WTC11 (cell line): ENCODE measurements at regions not wholly inside any gene's neighbourhood (a gene's known extent, or its start where the extent isn't known, plus 50 kb on each side); places are given as distances from the start of the nearest gene placed in this dataset.

Experiments
- ATAC-seq: fragments of 200-7000 bp; cut with Tn5 transposase; 2 replicates; pipeline ENCODE4 v1.10.0; 2021; ENCODE audit warnings: mild to moderate bottlenecking, moderate library complexity
- CTCF ChIA-PET: fragments of 300-600 bp; sonication (Branson Sonifier 250); formaldehyde crosslinking; loops from one replicate; lab custom pipeline; 2021; ENCODE audit warnings: antibody characterized with exemption; lab: Charles Lee
- POLR2A ChIA-PET: fragments of 350-600 bp; sonication (Branson Sonifier 250); formaldehyde crosslinking; loops from one replicate; lab custom pipeline; 2021; ENCODE audit warnings: antibody characterized with exemption; lab: Charles Lee
- DNase-seq: peaks from one replicate; pipeline ENCODE4 v3.0.0; 2021; ENCODE audit warnings: low spot score
- H3K27ac Mint-ChIP-seq: 2 replicates; pipeline ENCODE4 v1.8.0; 2021; ENCODE audit warnings: mixed read lengths
- H3K27me3 Mint-ChIP-seq: 2 replicates; pipeline ENCODE4 v1.8.0; 2021; ENCODE audit warnings: low read depth, mild to moderate bottlenecking, moderate library complexity, mixed read lengths
- H3K36me3 Mint-ChIP-seq: 2 replicates; pipeline ENCODE4 v1.8.0; 2021; ENCODE audit warnings: mixed read lengths
- H3K4me1 Mint-ChIP-seq: 2 replicates; pipeline ENCODE4 v1.8.0; 2022; ENCODE audit warnings: mixed read lengths
- H3K4me3 Mint-ChIP-seq: 2 replicates; pipeline ENCODE4 v1.8.0; 2021; ENCODE audit warnings: mild to moderate bottlenecking, moderate library complexity, mixed read lengths
- H3K9me3 Mint-ChIP-seq: 2 replicates; pipeline ENCODE4 v1.8.0; 2021; ENCODE audit warnings: mixed read lengths
- CBFB ChIP-seq: sonication (generic); formaldehyde crosslinking; IDR thresholded peaks from 2 replicates; pipeline ENCODE4 v1.8.1; 2022; ENCODE audit warnings: mild to moderate bottlenecking, low read depth, missing genetic modification reagents
- EMX1 ChIP-seq: fragments of 250-450 bp; sonication (Bioruptor Pico); IDR thresholded peaks from 2 replicates; pipeline ENCODE4 v1.8.0; 2021; ENCODE audit warnings: mild to moderate bottlenecking
- HMGA2 ChIP-seq: fragments of 250-450 bp; sonication (Bioruptor Pico); IDR thresholded peaks from 2 replicates; pipeline ENCODE4 v1.4.0; 2021; ENCODE audit warnings: mild to moderate bottlenecking, moderate library complexity
- MYBL2 ChIP-seq: sonication (generic); formaldehyde crosslinking; IDR thresholded peaks from 2 replicates; pipeline ENCODE4 v1.8.1; 2023; ENCODE audit warnings: mild to moderate bottlenecking, moderate library complexity, missing genetic modification reagents
- NFATC4 ChIP-seq: fragments of 250-450 bp; sonication (Bioruptor Pico); IDR thresholded peaks from 2 replicates; pipeline ENCODE4 v1.9.0; 2021; ENCODE audit warnings: mild to moderate bottlenecking
- NR1H2 ChIP-seq: sonication (generic); formaldehyde crosslinking; IDR thresholded peaks from 2 replicates; pipeline ENCODE4 v1.9.0; 2021; ENCODE audit warnings: mild to moderate bottlenecking, moderate library complexity, missing genetic modification reagents
- NR2C2 ChIP-seq: sonication (generic); formaldehyde crosslinking; IDR thresholded peaks from 2 replicates; pipeline ENCODE4 v1.8.0; 2022; ENCODE audit warnings: mild to moderate bottlenecking, missing genetic modification reagents
- PRRX2 ChIP-seq: fragments of 250-450 bp; sonication (Bioruptor Pico); IDR thresholded peaks from 2 replicates; pipeline ENCODE4 v1.8.0; 2021; ENCODE audit warnings: mild to moderate bottlenecking
- TCF7 ChIP-seq: sonication (generic); formaldehyde crosslinking; IDR thresholded peaks from 2 replicates; pipeline ENCODE4 v1.8.0; 2022; ENCODE audit warnings: mild to moderate bottlenecking, low read depth, missing genetic modification reagents, moderate library complexity
- ZNF138 ChIP-seq: sonication (generic); formaldehyde crosslinking; conservative IDR thresholded peaks from 2 replicates; pipeline ENCODE4 v1.8.1; 2022; ENCODE audit warnings: mild to moderate bottlenecking, moderate library complexity, missing genetic modification reagents
- ZNF232 ChIP-seq: sonication (generic); formaldehyde crosslinking; IDR thresholded peaks from 2 replicates; pipeline ENCODE4 v1.8.0; 2022; ENCODE audit warnings: mild to moderate bottlenecking, missing genetic modification reagents
- ZNF423 ChIP-seq: fragments of 250-450 bp; sonication (Bioruptor Pico); IDR thresholded peaks from 2 replicates; pipeline ENCODE4 v2.1.2; 2022; ENCODE audit warnings: mild to moderate bottlenecking, moderate library complexity
- TF ChIP-seq, protein P1 (sequence below): sonication (generic); formaldehyde crosslinking; IDR thresholded peaks from 2 replicates; pipeline ENCODE4 v1.8.0; 2022; ENCODE audit warnings: mild to moderate bottlenecking, missing genetic modification reagents
- TF ChIP-seq, protein P2 (sequence below): sonication (generic); formaldehyde crosslinking; IDR thresholded peaks from 2 replicates; pipeline ENCODE4 v1.8.1; 2022; ENCODE audit warnings: low read depth, mild to moderate bottlenecking, moderate library complexity, missing genetic modification reagents, borderline replicate concordance
- TF ChIP-seq, protein P3 (sequence below): sonication (generic); formaldehyde crosslinking; IDR thresholded peaks from 2 replicates; pipeline ENCODE4 v1.8.0; 2022; ENCODE audit warnings: mild to moderate bottlenecking, missing genetic modification reagents
- TF ChIP-seq, protein P4 (sequence below): sonication (generic); formaldehyde crosslinking; IDR thresholded peaks from 2 replicates; pipeline ENCODE4 v1.8.1; 2023; ENCODE audit warnings: mild to moderate bottlenecking, missing genetic modification reagents

DNA sequence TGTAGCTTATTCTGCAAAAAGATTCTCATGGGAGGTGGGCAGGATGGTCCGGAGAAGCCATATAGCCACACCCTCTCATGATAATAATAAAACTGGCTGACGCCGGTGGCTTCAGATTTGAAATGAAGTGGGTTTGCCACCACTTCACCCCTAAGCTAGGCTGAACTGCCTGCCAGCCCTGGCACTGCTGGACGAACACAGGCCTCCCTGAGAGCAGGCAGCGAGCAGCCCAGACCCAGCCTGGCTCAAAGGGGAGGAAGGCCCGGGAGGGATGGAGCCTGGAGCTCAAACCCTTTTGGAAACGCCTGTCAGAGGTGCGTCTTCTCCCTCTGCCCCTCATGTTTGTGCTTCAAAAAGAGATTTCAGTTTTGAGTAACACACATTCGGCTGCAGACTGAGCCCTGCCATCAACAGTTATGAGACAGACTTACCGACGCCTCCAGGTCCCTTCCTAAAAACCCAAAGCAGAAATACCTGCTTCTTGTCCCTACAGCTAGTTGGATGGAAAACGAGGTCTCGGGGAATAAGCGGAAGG, 71.1 kb upstream of the HPCAL1 start:
- no peaks in the 10 kb centered on the region for H3K4me1 Mint-ChIP-seq
- no peak for ATAC-seq
- ChIA-PET POLR2A (no interaction called here), CTCF (interaction anchor here (0.6 to 2.5 kb wide), 5 partner anchors 8 to 204 kb away, joined by 5 to 12 read pairs (median 6); no protein-coding TSS in a partner anchor)
- no peak overlapping the region for H3K27ac Mint-ChIP-seq
- H3K27me3 Mint-ChIP-seq = no peaks in the 10 kb centered on the region
- TF ChIP-seq ZNF232 (CRISPR knock-in tag) (no peak), ZNF423 (no peak), NFATC4 (no peak), ZNF138 (CRISPR knock-in tag) (no peak), CBFB (CRISPR knock-in tag) (no peak)
- TF ChIP-seq, all 79 proteins: peak for 0
- Mint-ChIP-seq H3K9me3 (peaks cover 10% of the 10 kb centered on the region), H3K4me3 (no peak overlapping the region), H3K36me3 (no peaks in the 10 kb centered on the region)
- DNase-seq = peak; percentile 5

- DNase-seq (peak; percentile 7), ATAC-seq (no peak)
- CTCF ChIA-PET = interaction anchor here (0.6 to 2.1 kb wide), 4 partner anchors 7 to 108 kb away, joined by 3 to 12 read pairs (median 4); no protein-coding TSS in a partner anchor
- no peak overlapping the region for H3K27ac Mint-ChIP-seq
- TF ChIP-seq MYBL2 (CRISPR knock-in tag) (no peak), TCF7 (no peak), NR2C2 (no peak), EMX1 (CRISPR knock-in tag) (no peak), ZNF423 (no peak), HMGA2 (CRISPR knock-in tag) (no peak), PRRX2 (CRISPR knock-in tag) (no peak), NR1H2 (no peak)
- TF ChIP-seq, protein P1, sequence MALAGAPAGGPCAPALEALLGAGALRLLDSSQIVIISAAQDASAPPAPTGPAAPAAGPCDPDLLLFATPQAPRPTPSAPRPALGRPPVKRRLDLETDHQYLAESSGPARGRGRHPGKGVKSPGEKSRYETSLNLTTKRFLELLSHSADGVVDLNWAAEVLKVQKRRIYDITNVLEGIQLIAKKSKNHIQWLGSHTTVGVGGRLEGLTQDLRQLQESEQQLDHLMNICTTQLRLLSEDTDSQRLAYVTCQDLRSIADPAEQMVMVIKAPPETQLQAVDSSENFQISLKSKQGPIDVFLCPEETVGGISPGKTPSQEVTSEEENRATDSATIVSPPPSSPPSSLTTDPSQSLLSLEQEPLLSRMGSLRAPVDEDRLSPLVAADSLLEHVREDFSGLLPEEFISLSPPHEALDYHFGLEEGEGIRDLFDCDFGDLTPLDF (CRISPR knock-in tag) = no peak
- TF ChIP-seq, protein P2, sequence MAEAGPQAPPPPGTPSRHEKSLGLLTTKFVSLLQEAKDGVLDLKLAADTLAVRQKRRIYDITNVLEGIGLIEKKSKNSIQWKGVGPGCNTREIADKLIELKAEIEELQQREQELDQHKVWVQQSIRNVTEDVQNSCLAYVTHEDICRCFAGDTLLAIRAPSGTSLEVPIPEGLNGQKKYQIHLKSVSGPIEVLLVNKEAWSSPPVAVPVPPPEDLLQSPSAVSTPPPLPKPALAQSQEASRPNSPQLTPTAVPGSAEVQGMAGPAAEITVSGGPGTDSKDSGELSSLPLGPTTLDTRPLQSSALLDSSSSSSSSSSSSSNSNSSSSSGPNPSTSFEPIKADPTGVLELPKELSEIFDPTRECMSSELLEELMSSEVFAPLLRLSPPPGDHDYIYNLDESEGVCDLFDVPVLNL (CRISPR knock-in tag) = no peak
- H3K4me3 Mint-ChIP-seq = no peak overlapping the region
- no peaks in the 10 kb centered on the region for H3K27me3 Mint-ChIP-seq
- POLR2A ChIA-PET = no interaction called here
- peaks cover 10% of the 10 kb centered on the region for H3K9me3 Mint-ChIP-seq
- H3K36me3 Mint-ChIP-seq = no peaks in the 10 kb centered on the region
- no peaks in the 10 kb centered on the region for H3K4me1 Mint-ChIP-seq
Measured at GRCh38 chr2:10232096-10232815, 70.4 kb upstream of the HPCAL1 start.

GRCh38 chr2:10233131-10234012, 69.3 kb upstream of the HPCAL1 start:
- Mint-ChIP-seq H3K27ac (peak overlapping the region; percentile 28; the same call in 1 of the 2 replicates), H3K36me3 (no peaks in the 10 kb centered on the region), H3K9me3 (peaks cover 10% of the 10 kb centered on the region), H3K4me3 (no peak overlapping the region), H3K27me3 (no peaks in the 10 kb centered on the region), H3K4me1 (no peaks in the 10 kb centered on the region)
- TF ChIP-seq, protein P3, sequence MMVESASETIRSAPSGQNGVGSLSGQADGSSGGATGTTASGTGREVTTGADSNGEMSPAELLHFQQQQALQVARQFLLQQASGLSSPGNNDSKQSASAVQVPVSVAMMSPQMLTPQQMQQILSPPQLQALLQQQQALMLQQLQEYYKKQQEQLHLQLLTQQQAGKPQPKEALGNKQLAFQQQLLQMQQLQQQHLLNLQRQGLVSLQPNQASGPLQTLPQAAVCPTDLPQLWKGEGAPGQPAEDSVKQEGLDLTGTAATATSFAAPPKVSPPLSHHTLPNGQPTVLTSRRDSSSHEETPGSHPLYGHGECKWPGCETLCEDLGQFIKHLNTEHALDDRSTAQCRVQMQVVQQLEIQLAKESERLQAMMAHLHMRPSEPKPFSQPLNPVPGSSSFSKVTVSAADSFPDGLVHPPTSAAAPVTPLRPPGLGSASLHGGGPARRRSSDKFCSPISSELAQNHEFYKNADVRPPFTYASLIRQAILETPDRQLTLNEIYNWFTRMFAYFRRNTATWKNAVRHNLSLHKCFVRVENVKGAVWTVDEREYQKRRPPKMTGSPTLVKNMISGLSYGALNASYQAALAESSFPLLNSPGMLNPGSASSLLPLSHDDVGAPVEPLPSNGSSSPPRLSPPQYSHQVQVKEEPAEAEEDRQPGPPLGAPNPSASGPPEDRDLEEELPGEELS (CRISPR knock-in tag) = no peak
- TF ChIP-seq, protein P4, sequence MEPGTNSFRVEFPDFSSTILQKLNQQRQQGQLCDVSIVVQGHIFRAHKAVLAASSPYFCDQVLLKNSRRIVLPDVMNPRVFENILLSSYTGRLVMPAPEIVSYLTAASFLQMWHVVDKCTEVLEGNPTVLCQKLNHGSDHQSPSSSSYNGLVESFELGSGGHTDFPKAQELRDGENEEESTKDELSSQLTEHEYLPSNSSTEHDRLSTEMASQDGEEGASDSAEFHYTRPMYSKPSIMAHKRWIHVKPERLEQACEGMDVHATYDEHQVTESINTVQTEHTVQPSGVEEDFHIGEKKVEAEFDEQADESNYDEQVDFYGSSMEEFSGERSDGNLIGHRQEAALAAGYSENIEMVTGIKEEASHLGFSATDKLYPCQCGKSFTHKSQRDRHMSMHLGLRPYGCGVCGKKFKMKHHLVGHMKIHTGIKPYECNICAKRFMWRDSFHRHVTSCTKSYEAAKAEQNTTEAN (CRISPR knock-in tag) = peak; percentile 90; the same call in 1 of the 2 replicates
- POLR2A ChIA-PET = no interaction called here
- no peak for DNase-seq
- CTCF ChIA-PET = interaction anchor here (0.7 to 1.6 kb wide), 5 partner anchors 10 to 176 kb away, joined by 3 to 6 read pairs (median 4); partner anchors contain the start of gene HPCAL1
- no peak for ATAC-seq
